WI38 (cell line): ENCODE measurements at regions not wholly inside any gene's neighbourhood (a gene's known extent, or its start where the extent isn't known, plus 50 kb on each side); places are given as distances from the start of the nearest gene placed in this dataset.

ENCODE experiments used
- H3K4me3 ChIP-seq: 2 replicates; pipeline ENCODE4 v1.5.1; 2011; ENCODE audit warnings: low read depth, mild to moderate bottlenecking, control low read depth, low read length
- TF ChIP-seq, protein P1 (sequence below): IDR thresholded peaks from 2 replicates; pipeline ENCODE4 v1.5.1; 2012; ENCODE audit warnings: low read depth, mild to moderate bottlenecking, control low read depth, low read length

DNA sequence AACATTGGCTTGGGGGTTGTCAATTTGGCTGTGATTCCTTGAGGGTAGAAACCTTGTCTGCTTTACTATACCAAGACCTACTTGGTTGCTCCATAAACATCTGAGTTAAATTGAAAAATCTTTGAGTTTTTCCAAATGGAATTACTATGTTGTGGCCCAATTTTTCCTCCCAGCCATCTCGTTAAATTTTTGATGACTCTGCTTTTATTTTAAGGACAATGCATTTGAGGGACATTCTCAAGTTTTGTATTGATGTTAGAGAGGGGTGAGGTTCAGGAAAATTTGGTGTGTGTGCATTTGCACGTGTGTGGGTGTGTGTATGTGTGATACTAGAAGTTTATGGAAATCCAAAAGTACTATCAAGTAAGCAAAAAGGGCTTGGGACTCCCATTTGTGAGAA lies 491.4 kb upstream of the KLF4 start:
- TF ChIP-seq, protein P1, sequence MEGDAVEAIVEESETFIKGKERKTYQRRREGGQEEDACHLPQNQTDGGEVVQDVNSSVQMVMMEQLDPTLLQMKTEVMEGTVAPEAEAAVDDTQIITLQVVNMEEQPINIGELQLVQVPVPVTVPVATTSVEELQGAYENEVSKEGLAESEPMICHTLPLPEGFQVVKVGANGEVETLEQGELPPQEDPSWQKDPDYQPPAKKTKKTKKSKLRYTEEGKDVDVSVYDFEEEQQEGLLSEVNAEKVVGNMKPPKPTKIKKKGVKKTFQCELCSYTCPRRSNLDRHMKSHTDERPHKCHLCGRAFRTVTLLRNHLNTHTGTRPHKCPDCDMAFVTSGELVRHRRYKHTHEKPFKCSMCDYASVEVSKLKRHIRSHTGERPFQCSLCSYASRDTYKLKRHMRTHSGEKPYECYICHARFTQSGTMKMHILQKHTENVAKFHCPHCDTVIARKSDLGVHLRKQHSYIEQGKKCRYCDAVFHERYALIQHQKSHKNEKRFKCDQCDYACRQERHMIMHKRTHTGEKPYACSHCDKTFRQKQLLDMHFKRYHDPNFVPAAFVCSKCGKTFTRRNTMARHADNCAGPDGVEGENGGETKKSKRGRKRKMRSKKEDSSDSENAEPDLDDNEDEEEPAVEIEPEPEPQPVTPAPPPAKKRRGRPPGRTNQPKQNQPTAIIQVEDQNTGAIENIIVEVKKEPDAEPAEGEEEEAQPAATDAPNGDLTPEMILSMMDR: no peak

GRCh38 chr9:107976767-107977166 lies 487.2 kb upstream of the KLF4 start:
- TF ChIP-seq, protein P1: no peak
- no peak overlapping the region for H3K4me3 ChIP-seq

More for the DNA sequence above, 491.4 kb upstream of the KLF4 start:
- no peak overlapping the region for H3K4me3 ChIP-seq

GRCh38 chr9:107975426-107976010 lies 485.9 kb upstream of the KLF4 start:
- H3K4me3 ChIP-seq: no peak overlapping the region
- TF ChIP-seq, protein P1: no peak

DNA sequence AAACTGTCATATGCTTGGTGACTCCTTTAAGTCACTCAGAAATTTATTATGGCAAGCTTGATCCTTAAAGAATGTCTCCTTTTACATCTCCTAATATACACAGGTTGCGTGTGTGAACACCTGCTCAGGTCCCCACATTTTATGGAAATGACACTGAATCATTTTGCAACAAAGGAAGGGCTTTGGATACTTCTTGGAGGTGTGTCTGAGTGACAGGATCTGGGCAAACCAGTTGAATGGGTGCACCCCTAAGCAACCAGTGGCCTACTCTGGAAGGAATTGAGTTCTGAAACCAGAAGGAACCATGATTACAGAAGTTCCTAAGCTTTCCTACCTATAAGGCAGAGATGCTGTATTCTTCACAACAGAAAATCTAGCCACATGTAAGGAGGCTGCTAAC lies 483.9 kb upstream of the KLF4 start:
- TF ChIP-seq, protein P1: no peak
- no peak overlapping the region for H3K4me3 ChIP-seq

- TF ChIP-seq, protein P1: no peak
- H3K4me3 ChIP-seq: no peak overlapping the region
These were observed 482.8 kb upstream of the KLF4 start for GRCh38 chr9:107972346-107972745.

DNA sequence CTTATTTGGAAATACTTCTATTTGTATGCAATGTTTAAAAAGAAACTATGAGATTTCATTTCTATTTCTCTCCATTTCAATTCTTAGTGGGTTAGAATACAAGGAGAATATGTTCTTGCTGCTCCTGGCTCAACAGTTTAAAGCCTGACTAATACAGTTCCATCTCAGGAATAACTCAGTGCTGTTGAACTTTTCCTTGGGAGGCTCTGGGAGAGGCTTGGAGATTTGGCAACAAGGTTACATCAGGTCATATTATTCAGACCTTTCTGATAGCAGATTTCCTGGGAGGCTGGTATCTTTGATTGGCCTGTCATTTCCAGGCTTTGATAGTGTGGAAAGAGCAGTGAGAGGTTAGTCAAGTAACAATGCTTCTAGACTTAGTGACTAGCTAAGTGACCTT lies 481.7 kb upstream of the KLF4 start:
- no peak overlapping the region for H3K4me3 ChIP-seq

GRCh38 chr9:107970726-107971125 lies 481.2 kb upstream of the KLF4 start:
- no peak overlapping the region for H3K4me3 ChIP-seq
- TF ChIP-seq, protein P1: no peak

More for the DNA sequence above, 481.7 kb upstream of the KLF4 start:
- TF ChIP-seq, protein P1: no peak
